ENCODE measurements at regions not wholly inside any gene's neighbourhood (a gene's known extent, or its start where the extent isn't known, plus 50 kb on each side); places are given as distances from the start of the nearest gene placed in this dataset.

- no peak for TF ChIP-seq EZH2 (IDR thresholded peaks at IDR 0.05; ENCODE audit: insufficient read depth, poor library complexity, severe bottlenecking)
- no peak for TF ChIP-seq EZH2phosphoT487 (IDR thresholded peaks at IDR 0.05; ENCODE audit: insufficient read depth, low read depth)
These were observed 61.6 kb upstream of the DEPDC1 start for GRCh38 chr1:68558321-68559026.

All from GM23248 (cell line).